ENCODE measurements at regions not wholly inside any gene's neighbourhood (a gene's known extent, or its start where the extent isn't known, plus 50 kb on each side); places are given as distances from the start of the nearest gene placed in this dataset.
A peak's percentile ranks its signal among the peaks of the same experiment; 100 is the strongest.

DNA sequence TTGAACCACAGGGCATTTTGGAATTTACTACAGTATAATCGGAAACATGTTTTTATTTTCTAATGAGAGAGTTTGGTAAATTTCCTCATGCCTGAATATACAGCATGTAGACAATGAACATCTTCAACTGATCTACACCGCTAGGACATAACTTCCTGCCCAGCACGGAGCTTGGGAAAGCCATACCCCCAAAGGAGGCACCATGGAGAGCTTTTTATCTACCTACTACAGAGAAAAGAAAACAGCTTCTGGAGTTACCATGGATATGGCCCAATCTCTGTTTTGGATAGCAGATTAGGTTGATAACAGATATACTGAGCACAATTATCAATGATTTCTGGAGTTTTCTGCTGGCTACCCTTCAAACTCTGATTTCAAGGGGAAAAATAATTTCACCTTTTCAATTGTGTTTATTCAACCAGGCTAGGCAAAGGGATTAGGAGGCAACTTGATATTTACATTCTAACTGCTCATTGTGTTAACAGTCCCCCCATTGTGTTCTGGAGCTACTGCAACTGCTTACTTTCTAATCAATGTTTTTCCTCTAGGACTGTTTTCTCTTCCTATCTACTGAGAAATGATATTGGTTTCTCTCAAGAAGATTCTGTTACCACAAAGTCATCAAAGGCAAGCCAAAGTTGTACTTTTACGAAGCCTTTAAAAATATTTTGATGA lies 123.0 kb upstream of the ARHGAP28 start:
- no peak for DNase-seq

GRCh38 chr18:6607343-6607742 lies 122.2 kb upstream of the ARHGAP28 start:
- no peak for DNase-seq

DNA sequence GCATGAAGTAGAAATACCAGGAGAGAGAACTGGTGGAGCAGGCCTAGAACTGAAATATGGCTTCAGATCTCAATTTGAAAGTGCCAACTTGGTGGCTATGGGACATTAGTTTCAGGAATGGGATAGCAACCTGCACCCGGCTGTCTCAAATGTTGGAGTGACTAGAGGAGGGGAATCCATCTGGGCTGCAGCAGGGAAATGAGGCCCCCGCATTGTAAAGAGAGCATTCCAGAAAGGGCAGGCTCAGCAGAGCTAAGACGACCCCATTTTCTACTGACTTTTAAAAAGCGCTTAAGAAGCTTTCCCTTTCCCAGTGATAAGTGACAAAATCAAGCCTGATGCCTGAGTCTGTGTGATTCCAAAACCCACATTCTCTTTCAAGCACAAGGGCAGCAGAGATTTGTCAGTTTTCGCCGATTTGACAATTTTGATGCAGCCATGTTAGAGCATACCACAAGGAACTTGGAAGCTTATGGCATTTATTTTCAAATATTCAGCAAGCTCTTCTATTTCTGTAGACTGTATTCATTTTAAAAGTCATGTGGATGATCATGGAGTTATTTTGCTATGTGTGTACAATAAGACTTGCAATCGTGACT lies 119.8 kb upstream of the ARHGAP28 start:
- no peak for DNase-seq

DNA sequence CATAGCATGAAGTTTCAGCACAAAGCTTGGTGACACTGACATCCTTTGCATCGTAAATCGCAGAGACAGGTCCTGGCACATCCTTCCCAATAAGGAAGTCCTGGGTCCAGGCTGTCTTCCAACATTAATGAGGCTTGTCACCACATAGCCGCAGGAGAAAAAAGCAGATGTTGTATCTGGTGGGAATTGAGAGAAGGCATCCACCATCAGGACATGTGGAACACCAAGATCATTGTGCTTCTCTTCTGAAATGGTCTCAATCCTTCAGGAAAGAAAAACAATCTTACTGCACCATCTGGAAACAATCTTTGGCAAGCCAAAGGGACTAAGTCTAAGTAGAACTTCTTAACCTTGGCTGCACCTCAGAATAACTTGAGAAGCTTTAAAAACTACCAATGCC lies 119.0 kb upstream of the ARHGAP28 start:
- peak in 1 of 58 donors; percentile 32 for DNase-seq

- no peak for DNase-seq
These were observed 115.9 kb upstream of the ARHGAP28 start for GRCh38 chr18:6613581-6613980.

DNA sequence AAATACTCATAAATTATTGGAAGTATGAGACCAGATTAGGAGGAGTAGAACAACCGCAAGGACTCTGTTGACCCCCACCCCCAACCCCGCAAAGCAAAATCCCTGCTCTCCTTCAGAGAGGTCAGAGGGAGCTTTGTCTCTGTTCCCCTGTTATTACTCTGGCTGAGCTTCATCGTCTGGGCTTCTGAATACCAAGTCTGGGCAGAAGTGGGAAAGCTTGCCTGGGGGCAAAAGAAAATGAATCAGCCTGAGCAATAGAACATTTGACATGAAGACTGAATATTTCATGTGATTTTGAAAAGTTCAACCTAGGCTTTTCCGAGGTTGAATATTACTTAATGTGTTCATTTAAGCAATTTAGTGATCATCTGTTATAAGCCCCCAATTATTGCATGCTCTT lies 114.6 kb upstream of the ARHGAP28 start:
- no peak for DNase-seq

- no peak for DNase-seq
These were observed 112.5 kb upstream of the ARHGAP28 start for GRCh38 chr18:6616981-6617380.

DNA sequence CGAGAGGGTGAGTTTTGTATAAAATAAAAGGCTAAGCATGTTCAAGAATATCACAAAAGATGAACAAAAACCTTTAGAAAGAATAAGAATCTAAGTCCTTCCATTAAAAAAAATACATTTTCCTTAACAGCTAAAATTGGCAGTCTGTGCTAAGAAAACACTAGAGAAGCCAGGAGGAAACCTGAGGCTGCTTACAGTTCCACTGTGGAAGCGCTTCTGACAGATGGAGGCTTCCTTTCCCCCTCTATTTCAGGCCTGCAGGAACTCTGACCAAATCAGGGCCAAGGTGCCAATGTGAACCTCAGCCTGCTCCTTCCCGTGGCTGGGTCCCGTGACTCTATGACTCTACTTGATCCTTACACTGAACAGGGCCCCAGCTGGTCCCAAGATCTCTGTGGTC lies 108.1 kb upstream of the ARHGAP28 start:
- no peak for DNase-seq

- DNase-seq = no peak
These were observed 106.2 kb upstream of the ARHGAP28 start for GRCh38 chr18:6623278-6623677.

DNA sequence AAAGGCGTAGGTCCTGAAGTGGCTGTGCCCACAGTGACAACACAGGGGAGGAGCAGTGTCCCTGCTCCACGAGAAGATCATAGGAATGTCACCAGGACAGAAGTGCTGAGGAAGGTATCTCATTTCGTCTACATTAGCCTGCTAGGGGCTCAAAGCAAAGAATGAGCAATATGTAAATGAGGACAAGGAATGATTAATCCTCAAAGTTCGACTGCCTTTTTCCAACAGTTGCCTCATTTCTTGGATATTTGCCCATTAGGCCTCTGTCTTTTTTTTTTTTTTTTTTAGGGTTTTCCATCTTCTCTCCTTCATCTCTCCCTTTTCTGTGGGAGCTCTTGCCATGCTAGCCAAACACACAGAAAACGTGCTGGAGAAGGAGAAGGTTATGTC lies 105.2 kb upstream of the ARHGAP28 start:
- no peak for DNase-seq

GRCh38 chr18:6624661-6625311 lies 104.7 kb upstream of the ARHGAP28 start:
- DNase-seq = no peak

DNA sequence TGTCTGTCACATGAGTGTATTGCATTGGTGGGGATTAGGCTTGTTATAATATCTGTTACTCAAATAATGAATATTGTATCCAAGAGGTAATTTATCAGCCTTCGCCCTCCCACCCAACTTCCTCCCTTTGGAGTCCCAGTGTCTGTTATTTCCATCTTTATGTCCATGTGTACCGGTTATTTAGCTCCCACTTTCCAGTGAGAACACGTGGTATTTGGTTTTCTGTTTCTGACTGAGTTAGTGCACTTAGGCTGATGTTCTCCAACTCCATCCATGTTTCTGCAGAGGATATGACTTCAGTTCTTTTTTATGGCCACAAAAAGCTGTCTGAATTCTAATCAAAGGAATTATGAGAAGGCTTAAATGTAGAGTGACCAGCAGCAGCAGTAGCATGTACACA lies 104.0 kb upstream of the ARHGAP28 start:
- no peak for DNase-seq

DNA sequence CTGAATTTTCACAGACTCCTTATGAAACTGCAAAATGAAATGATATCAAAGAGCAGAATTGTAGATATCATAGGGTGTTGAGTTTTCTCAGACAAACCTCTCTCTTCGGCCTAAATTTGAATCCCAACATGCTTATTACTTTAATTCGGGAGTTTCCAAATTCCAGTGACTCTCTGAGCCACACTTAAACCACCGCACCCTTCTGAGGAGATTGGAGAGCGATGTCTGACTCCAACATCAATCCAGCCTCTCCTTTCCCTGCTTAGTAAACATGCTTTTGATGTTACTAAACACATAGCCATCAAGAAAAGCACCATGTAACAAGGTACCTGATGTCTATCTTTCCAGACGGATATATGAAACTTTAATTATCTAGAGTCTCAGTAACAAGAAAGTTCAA lies 103.1 kb upstream of the ARHGAP28 start:
- no peak for DNase-seq

- no peak for DNase-seq
These were observed 101.9 kb upstream of the ARHGAP28 start for GRCh38 chr18:6627645-6628044.

GRCh38 chr18:6628187-6628586 lies 101.3 kb upstream of the ARHGAP28 start:
- DNase-seq = no peak

GRCh38 chr18:6629635-6630140 lies 99.8 kb upstream of the ARHGAP28 start:
- no peak for DNase-seq

DNA sequence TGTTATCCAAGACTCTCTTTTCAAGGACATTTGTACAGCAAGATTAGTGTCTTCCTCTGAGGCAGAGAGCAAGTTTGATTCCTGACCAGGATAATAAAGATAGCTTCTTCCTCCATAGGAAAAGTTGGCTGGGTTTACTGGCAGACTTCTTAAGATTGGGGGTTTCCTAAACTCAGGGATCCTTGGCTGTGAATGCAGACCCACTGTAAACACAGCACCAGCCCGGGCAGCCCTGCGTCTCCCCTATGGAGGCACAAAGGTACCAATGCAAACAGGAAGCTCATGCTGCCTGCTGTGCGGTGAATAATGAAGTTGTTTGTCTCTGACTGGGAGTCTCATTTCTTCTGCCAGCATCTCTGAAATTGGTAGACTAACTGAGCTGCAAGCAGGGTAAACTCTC lies 96.2 kb upstream of the ARHGAP28 start:
- DNase-seq = no peak

DNA sequence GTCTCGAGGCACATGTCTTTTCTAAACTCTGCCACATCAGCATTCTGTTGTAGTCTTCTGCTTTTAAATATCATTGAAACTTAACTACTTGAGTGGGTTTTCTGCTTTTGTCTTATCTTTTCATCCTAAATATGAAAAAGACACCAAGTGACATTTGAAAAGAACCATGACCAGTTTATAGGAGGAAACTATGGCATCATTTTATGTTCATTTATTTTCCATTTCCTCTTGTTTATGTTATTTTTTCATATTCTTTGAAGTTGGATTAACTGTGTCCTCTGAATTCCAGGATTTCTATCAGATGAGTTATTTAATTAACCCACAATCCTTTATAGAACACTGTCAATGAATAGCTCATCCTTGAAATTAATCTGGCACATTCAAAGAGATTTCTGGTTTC lies 93.4 kb upstream of the ARHGAP28 start:
- no peak for DNase-seq

GRCh38 chr18:6638447-6638846 lies 91.1 kb upstream of the ARHGAP28 start:
- no peak for DNase-seq

GRCh38 chr18:6639305-6639704 lies 90.2 kb upstream of the ARHGAP28 start:
- no peak for DNase-seq

GRCh38 chr18:6644836-6645627 lies 84.5 kb upstream of the ARHGAP28 start:
- DNase-seq = no peak

DNA sequence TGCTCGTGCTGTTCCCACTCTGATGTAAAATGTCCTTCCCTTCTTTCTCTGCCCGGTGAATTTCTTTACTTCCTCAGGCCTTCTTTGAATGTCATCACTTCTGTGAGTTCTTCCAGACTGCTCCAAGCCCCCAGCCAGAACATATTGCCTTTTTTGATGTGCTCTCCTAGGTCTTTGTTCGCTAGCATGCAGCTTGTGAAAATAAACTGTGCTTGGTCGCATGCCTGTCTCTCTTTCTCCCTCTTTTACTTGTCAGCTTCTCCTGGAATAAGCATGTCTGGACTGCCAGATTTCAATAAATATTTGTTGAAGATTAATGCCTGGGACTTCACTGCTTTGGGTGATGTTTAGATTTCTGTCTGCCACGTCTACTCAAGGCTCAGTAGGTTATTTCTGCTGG lies 82.7 kb upstream of the ARHGAP28 start:
- no peak for DNase-seq

Measured in anterior cingulate cortex (tissue), 58 donors.